ENCODE measurements at regions not wholly inside any gene's neighbourhood (a gene's known extent, or its start where the extent isn't known, plus 50 kb on each side); places are given as distances from the start of the nearest gene placed in this dataset.

DNA sequence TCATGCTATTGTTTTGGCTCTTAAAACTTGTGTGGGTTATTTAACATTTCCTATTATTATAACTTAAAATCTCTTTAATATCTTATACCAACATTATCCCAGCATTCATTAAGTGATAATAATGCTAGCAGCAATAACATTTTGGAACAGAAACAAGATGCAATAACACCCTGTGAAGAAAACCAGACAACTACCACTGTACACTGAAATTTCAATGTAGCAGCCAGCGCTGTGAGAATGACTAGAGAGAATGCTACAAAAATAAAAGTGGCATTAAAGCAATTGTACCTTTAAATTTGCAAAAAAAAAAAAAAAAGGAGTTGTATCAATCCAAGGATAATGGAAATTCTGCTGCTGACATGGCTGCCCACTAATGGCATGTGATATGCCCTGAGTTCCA, 269.9 kb downstream of the TTC32 start:
- TF ChIP-seq ZNF138 (tag by site-specific recombination; IDR thresholded peaks at IDR 0.05; ENCODE audit: borderline replicate concordance) (no peak), ZNF791 (tag by site-specific recombination; IDR thresholded peaks at IDR 0.05) (no peak), ZNF670 (tag by site-specific recombination; IDR thresholded peaks at IDR 0.05; ENCODE audit: low read depth) (no peak), ZNF148 (tag by site-specific recombination; IDR thresholded peaks at IDR 0.05; ENCODE audit: borderline replicate concordance) (no peak), ZNF664 (tag by site-specific recombination; IDR thresholded peaks at IDR 0.05) (no peak), KLF9 (tag by site-specific recombination; IDR thresholded peaks at IDR 0.05; ENCODE audit: low read depth) (no peak), REST (tag by site-specific recombination; IDR thresholded peaks at IDR 0.05) (no peak), SALL2 (tag by site-specific recombination; IDR thresholded peaks at IDR 0.05; ENCODE audit: borderline replicate concordance) (no peak), RBAK (tag by site-specific recombination; IDR thresholded peaks at IDR 0.05) (no peak)
- TF ChIP-seq, protein P1, sequence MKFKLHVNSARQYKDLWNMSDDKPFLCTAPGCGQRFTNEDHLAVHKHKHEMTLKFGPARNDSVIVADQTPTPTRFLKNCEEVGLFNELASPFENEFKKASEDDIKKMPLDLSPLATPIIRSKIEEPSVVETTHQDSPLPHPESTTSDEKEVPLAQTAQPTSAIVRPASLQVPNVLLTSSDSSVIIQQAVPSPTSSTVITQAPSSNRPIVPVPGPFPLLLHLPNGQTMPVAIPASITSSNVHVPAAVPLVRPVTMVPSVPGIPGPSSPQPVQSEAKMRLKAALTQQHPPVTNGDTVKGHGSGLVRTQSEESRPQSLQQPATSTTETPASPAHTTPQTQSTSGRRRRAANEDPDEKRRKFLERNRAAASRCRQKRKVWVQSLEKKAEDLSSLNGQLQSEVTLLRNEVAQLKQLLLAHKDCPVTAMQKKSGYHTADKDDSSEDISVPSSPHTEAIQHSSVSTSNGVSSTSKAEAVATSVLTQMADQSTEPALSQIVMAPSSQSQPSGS (tag by site-specific recombination; IDR thresholded peaks at IDR 0.05; ENCODE audit: low read depth): no peak
- TF ChIP-seq, protein P2, sequence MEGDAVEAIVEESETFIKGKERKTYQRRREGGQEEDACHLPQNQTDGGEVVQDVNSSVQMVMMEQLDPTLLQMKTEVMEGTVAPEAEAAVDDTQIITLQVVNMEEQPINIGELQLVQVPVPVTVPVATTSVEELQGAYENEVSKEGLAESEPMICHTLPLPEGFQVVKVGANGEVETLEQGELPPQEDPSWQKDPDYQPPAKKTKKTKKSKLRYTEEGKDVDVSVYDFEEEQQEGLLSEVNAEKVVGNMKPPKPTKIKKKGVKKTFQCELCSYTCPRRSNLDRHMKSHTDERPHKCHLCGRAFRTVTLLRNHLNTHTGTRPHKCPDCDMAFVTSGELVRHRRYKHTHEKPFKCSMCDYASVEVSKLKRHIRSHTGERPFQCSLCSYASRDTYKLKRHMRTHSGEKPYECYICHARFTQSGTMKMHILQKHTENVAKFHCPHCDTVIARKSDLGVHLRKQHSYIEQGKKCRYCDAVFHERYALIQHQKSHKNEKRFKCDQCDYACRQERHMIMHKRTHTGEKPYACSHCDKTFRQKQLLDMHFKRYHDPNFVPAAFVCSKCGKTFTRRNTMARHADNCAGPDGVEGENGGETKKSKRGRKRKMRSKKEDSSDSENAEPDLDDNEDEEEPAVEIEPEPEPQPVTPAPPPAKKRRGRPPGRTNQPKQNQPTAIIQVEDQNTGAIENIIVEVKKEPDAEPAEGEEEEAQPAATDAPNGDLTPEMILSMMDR (tag by site-specific recombination; IDR thresholded peaks at IDR 0.05): no peak
- TF ChIP-seq, protein P3, sequence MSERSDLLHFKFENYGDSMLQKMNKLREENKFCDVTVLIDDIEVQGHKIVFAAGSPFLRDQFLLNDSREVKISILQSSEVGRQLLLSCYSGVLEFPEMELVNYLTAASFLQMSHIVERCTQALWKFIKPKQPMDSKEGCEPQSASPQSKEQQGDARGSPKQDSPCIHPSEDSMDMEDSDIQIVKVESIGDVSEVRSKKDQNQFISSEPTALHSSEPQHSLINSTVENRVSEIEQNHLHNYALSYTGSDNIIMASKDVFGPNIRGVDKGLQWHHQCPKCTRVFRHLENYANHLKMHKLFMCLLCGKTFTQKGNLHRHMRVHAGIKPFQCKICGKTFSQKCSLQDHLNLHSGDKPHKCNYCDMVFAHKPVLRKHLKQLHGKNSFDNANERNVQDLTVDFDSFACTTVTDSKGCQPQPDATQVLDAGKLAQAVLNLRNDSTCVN (tag by site-specific recombination; optimal IDR thresholded peaks at IDR 0.05): no peak
